GM15510 (cell line): ENCODE measurements at regions not wholly inside any gene's neighbourhood (a gene's known extent, or its start where the extent isn't known, plus 50 kb on each side); places are given as distances from the start of the nearest gene placed in this dataset.

ENCODE experiments used
- POLR2A ChIP-seq: IDR thresholded peaks from 3 replicates; pipeline ENCODE4 v1.6.1; 2011; ENCODE audit warnings: borderline replicate concordance; ENCODE audit not compliant: insufficient read length; ENCODE audit errors: extremely low read depth

- no peak for TF ChIP-seq POLR2A
Observed at GRCh38 chr1:199776768-199777497, 250.6 kb upstream of the NR5A2 start.

- TF ChIP-seq POLR2A: no peak
Observed at GRCh38 chr1:199778324-199778955, 249.1 kb upstream of the NR5A2 start.

GRCh38 chr1:199780091-199780490, 247.4 kb upstream of the NR5A2 start:
- TF ChIP-seq POLR2A: no peak

- no peak for TF ChIP-seq POLR2A
Observed at GRCh38 chr1:199780948-199781670, 246.4 kb upstream of the NR5A2 start.

- TF ChIP-seq POLR2A: no peak
Observed at GRCh38 chr1:199784138-199784895, 243.2 kb upstream of the NR5A2 start.

- no peak for TF ChIP-seq POLR2A
Observed at GRCh38 chr1:199786695-199787094, 240.8 kb upstream of the NR5A2 start.

GRCh38 chr1:199789141-199789540, 238.4 kb upstream of the NR5A2 start:
- no peak for TF ChIP-seq POLR2A

- no peak for TF ChIP-seq POLR2A
Observed at GRCh38 chr1:199791495-199791894, 236.0 kb upstream of the NR5A2 start.

- no peak for TF ChIP-seq POLR2A
Observed at GRCh38 chr1:199792874-199793273, 234.6 kb upstream of the NR5A2 start.

- TF ChIP-seq POLR2A: no peak
Observed at GRCh38 chr1:199794105-199794863, 233.2 kb upstream of the NR5A2 start.

GRCh38 chr1:199799116-199799515, 228.4 kb upstream of the NR5A2 start:
- no peak for TF ChIP-seq POLR2A

- TF ChIP-seq POLR2A: no peak
Observed at GRCh38 chr1:199804526-199804925, 223.0 kb upstream of the NR5A2 start.

GRCh38 chr1:199808110-199808870, 219.2 kb upstream of the NR5A2 start:
- TF ChIP-seq POLR2A: no peak
